ENCODE measurements at regions not wholly inside any gene's neighbourhood (a gene's known extent, or its start where the extent isn't known, plus 50 kb on each side); places are given as distances from the start of the nearest gene placed in this dataset.

GRCh38 chr22:27123880-27124279, 466.5 kb downstream of the MIAT start:
- ATAC-seq, result no peak
- TF ChIP-seq ZNF70 (CRISPR knock-in tag; IDR thresholded peaks at IDR 0.05) (no peak), ZFP3 (CRISPR knock-in tag; IDR thresholded peaks at IDR 0.05) (no peak), ZNF565 (CRISPR knock-in tag; conservative IDR thresholded peaks at IDR 0.05; ENCODE audit: low read depth) (no peak), CREB5 (CRISPR knock-in tag; IDR thresholded peaks at IDR 0.05; ENCODE audit: low read depth) (no peak), TOX (CRISPR knock-in tag; IDR thresholded peaks at IDR 0.05; ENCODE audit: borderline replicate concordance) (no peak), ZNF8 (CRISPR knock-in tag; IDR thresholded peaks at IDR 0.05) (no peak), POU6F1 (CRISPR knock-in tag; IDR thresholded peaks at IDR 0.05; ENCODE audit: borderline replicate concordance, low read depth) (no peak), RARB (CRISPR knock-in tag; IDR thresholded peaks at IDR 0.05) (no peak), ARNTL (CRISPR knock-in tag; IDR thresholded peaks at IDR 0.05; ENCODE audit: borderline replicate concordance, low read depth) (no peak), BACH2 (CRISPR knock-in tag; IDR thresholded peaks at IDR 0.05; ENCODE audit: borderline replicate concordance) (no peak), CSDC2 (CRISPR knock-in tag; IDR thresholded peaks at IDR 0.05) (no peak), TCF4 (CRISPR knock-in tag; IDR thresholded peaks at IDR 0.05; ENCODE audit: borderline replicate concordance) (no peak), ZFP30 (CRISPR knock-in tag; IDR thresholded peaks at IDR 0.05) (no peak), CSRNP3 (CRISPR knock-in tag; IDR thresholded peaks at IDR 0.05) (no peak), TSHZ2 (CRISPR knock-in tag; IDR thresholded peaks at IDR 0.05) (no peak), ESRRG (CRISPR knock-in tag; IDR thresholded peaks at IDR 0.05) (no peak)
- TF ChIP-seq, protein P1, sequence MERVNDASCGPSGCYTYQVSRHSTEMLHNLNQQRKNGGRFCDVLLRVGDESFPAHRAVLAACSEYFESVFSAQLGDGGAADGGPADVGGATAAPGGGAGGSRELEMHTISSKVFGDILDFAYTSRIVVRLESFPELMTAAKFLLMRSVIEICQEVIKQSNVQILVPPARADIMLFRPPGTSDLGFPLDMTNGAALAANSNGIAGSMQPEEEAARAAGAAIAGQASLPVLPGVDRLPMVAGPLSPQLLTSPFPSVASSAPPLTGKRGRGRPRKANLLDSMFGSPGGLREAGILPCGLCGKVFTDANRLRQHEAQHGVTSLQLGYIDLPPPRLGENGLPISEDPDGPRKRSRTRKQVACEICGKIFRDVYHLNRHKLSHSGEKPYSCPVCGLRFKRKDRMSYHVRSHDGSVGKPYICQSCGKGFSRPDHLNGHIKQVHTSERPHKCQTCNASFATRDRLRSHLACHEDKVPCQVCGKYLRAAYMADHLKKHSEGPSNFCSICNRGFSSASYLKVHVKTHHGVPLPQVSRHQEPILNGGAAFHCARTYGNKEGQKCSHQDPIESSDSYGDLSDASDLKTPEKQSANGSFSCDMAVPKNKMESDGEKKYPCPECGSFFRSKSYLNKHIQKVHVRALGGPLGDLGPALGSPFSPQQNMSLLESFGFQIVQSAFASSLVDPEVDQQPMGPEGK (CRISPR knock-in tag; IDR thresholded peaks at IDR 0.05; ENCODE audit: borderline replicate concordance), result no peak

DNA sequence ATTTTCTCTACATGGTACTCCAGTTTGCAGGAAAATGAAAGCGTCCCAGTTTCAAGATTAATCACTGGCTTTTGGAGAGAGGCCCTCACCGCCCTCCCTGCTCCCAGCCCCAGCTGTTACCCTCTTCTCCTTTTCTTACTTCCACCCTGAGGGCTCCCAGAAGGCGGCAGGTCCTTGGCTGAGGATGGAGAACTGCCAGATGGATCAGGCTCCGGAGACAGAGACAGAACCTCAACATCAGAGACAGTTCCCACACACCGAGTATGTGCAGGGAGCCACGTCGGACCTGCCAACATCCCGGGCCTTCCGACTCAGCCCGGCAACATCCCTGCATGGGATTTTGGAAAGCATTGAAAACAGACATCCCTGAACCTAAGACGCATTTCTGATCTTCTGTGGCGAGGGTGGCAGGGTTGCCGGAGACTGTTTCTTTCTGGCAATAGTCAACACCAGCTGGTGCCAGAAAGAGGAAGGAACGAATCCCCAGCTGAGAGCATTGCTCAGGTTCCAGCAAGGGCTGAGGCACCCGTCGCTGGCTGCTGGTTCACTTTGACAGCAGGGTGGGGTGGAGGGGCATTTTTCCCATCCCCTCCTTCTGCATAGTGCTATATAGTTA, 467.1 kb downstream of the MIAT start:
- ATAC-seq, result no peak
- no peak for TF ChIP-seq RARB (CRISPR knock-in tag; IDR thresholded peaks at IDR 0.05)
- TF ChIP-seq SNAI2 (CRISPR knock-in tag; IDR thresholded peaks at IDR 0.05), result no peak
- TF ChIP-seq ZNF8 (CRISPR knock-in tag; IDR thresholded peaks at IDR 0.05), result no peak

DNA sequence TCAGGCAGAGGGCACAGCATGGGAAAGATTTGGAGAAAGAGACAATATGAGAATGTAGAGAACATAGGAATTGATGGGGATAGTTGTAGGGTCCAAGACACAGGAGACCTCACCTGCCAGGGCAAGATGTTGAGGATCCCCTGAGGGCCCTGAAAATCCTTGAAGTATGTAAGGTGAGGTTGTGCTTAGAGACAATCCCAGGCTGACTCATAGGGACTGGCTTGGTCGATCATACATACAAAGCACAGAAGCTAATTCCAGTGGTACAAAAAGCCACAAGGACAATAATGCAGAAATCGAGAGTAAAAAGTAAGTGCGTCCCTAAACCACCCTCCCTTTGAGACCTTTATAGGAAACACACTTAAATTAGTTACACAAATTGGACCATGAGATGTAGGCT, 468.2 kb downstream of the MIAT start:
- TF ChIP-seq GLIS3 (CRISPR knock-in tag; IDR thresholded peaks at IDR 0.05) (no peak), PPARA (CRISPR knock-in tag; IDR thresholded peaks at IDR 0.05; ENCODE audit: borderline replicate concordance) (no peak), TCF4 (CRISPR knock-in tag; IDR thresholded peaks at IDR 0.05; ENCODE audit: borderline replicate concordance) (no peak), ARNTL (CRISPR knock-in tag; IDR thresholded peaks at IDR 0.05; ENCODE audit: borderline replicate concordance, low read depth) (no peak), ZC3H10 (CRISPR knock-in tag; IDR thresholded peaks at IDR 0.05) (no peak), CSRNP3 (CRISPR knock-in tag; IDR thresholded peaks at IDR 0.05) (no peak), OSR1 (CRISPR knock-in tag; IDR thresholded peaks at IDR 0.05) (no peak), RARB (CRISPR knock-in tag; IDR thresholded peaks at IDR 0.05) (no peak), ZFP3 (CRISPR knock-in tag; IDR thresholded peaks at IDR 0.05) (no peak), SNAI2 (CRISPR knock-in tag; IDR thresholded peaks at IDR 0.05) (no peak), ESRRG (CRISPR knock-in tag; IDR thresholded peaks at IDR 0.05) (no peak), TSHZ2 (CRISPR knock-in tag; IDR thresholded peaks at IDR 0.05) (no peak), ZNF8 (CRISPR knock-in tag; IDR thresholded peaks at IDR 0.05) (no peak), ZNF565 (CRISPR knock-in tag; conservative IDR thresholded peaks at IDR 0.05; ENCODE audit: low read depth) (no peak)
- ATAC-seq, result no peak
